DMS114 treated with DMSO at 0.1 percent for 48 hours (cell line): ENCODE measurements at regions not wholly inside any gene's neighbourhood (a gene's known extent, or its start where the extent isn't known, plus 50 kb on each side); places are given as distances from the start of the nearest gene placed in this dataset.
"Not testable (repeated sequence)": the region's sequence is repeated elsewhere in the genome, so short reads cannot be mapped to it uniquely, and the experiment has no call there.

Experiments used
- DNase-seq: peaks from one replicate; lab custom pipeline; 2025; ENCODE audit not compliant: unreplicated experiment; lab: John Stamatoyannopoulos, UW

GRCh38 chr10:131822692-131823245, 78.0 kb upstream of the PPP2R2D start:
- DNase-seq, result no peak

GRCh38 chr10:131823601-131824099, 77.2 kb upstream of the PPP2R2D start:
- not testable (repeated sequence) for DNase-seq

- no peak for DNase-seq
Measured at GRCh38 chr10:131824371-131825149, 76.2 kb upstream of the PPP2R2D start.

- DNase-seq, result no peak
Measured at GRCh38 chr10:131825150-131825848, 75.5 kb upstream of the PPP2R2D start.

- DNase-seq, result no peak
Measured at GRCh38 chr10:131825960-131826650, 74.7 kb upstream of the PPP2R2D start.

- no peak for DNase-seq
Measured at GRCh38 chr10:131829156-131829930, 71.5 kb upstream of the PPP2R2D start.

GRCh38 chr10:131830446-131831130, 70.2 kb upstream of the PPP2R2D start:
- DNase-seq, result no peak

GRCh38 chr10:131831561-131831960, 69.2 kb upstream of the PPP2R2D start:
- no peak for DNase-seq

GRCh38 chr10:131832056-131832685, 68.6 kb upstream of the PPP2R2D start:
- no peak for DNase-seq

- DNase-seq, result no peak
Measured at GRCh38 chr10:131833013-131833412, 67.8 kb upstream of the PPP2R2D start.

- DNase-seq, result no peak
Measured at GRCh38 chr10:131833446-131834080, 67.2 kb upstream of the PPP2R2D start.

- DNase-seq, result no peak
Measured at GRCh38 chr10:131834152-131834810, 66.5 kb upstream of the PPP2R2D start.

GRCh38 chr10:131838966-131839742, 61.7 kb upstream of the PPP2R2D start:
- no peak for DNase-seq

GRCh38 chr10:131839880-131840787, 60.7 kb upstream of the PPP2R2D start:
- DNase-seq, result peak; percentile 42

- DNase-seq, result no peak
Measured at GRCh38 chr10:131840788-131841118, 60.1 kb upstream of the PPP2R2D start.

- no peak for DNase-seq
Measured at GRCh38 chr10:131841131-131841660, 59.6 kb upstream of the PPP2R2D start.
